ENCODE measurements at regions not wholly inside any gene's neighbourhood (a gene's known extent, or its start where the extent isn't known, plus 50 kb on each side); places are given as distances from the start of the nearest gene placed in this dataset.

DNA sequence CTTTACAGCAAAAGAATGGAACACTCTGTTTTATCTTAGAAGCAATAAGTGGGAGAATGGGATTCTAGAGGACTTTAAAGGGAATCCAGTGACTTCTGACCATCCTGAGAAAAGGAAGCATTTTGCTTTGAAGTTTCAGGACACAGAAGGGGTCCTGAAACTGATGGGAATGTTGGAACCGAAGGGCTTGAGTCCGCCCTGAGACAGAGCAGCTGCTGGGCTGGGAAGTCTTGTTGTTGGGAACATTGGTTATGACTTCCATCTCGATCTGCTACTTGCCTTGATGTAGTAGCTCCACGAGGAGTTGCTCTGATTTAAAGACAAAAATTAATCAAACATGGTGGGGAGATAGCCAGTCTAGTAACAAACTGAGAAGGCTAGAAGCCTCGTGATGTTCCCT, 177.6 kb downstream of the JCAD start:
- in situ Hi-C loops (cut with HindIII; ENCODE audit: low pct_ligation_motif_present, low sequenced_read_pairs), result no loop called here
- TF ChIP-seq, protein P1, sequence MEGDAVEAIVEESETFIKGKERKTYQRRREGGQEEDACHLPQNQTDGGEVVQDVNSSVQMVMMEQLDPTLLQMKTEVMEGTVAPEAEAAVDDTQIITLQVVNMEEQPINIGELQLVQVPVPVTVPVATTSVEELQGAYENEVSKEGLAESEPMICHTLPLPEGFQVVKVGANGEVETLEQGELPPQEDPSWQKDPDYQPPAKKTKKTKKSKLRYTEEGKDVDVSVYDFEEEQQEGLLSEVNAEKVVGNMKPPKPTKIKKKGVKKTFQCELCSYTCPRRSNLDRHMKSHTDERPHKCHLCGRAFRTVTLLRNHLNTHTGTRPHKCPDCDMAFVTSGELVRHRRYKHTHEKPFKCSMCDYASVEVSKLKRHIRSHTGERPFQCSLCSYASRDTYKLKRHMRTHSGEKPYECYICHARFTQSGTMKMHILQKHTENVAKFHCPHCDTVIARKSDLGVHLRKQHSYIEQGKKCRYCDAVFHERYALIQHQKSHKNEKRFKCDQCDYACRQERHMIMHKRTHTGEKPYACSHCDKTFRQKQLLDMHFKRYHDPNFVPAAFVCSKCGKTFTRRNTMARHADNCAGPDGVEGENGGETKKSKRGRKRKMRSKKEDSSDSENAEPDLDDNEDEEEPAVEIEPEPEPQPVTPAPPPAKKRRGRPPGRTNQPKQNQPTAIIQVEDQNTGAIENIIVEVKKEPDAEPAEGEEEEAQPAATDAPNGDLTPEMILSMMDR (IDR thresholded peaks at IDR 0.05; ENCODE audit: low read depth, low read length, missing control alignments), result no peak
- H3K36me3 ChIP-seq (replicated peaks), result no peaks in the 10 kb centered on the region
- H3K27me3 ChIP-seq (replicated peaks), result no peaks in the 10 kb centered on the region
- no peak overlapping the region for H3K27ac ChIP-seq
- DNase-seq, result no peak
- no peak overlapping the region for H3K4me3 ChIP-seq (ENCODE audit: low read depth, low read length)

DNA sequence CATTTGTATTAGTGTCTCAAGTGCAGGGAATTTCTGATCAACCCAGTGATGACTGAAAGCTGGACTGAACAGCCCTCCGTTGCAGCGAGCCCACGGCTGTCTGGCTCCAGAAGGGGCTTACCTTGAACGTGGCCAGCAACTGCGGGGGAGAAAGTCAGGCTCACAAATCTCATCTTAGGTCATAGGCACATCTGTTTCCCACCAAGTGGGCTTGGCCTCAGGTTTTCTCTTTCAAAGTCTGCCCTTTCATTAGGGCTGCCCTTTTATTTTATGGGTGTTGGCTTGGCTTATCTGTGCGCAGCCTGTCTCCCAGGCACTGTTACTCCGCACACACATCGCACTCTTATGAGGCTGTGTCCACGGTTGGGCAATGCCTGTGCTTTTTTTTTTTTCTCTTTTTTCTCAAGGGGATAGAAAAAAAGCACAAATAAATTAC, 178.0 kb downstream of the JCAD start:
- no peak for DNase-seq
- in situ Hi-C loops (cut with HindIII; ENCODE audit: low pct_ligation_motif_present, low sequenced_read_pairs), result no loop called here

DNA sequence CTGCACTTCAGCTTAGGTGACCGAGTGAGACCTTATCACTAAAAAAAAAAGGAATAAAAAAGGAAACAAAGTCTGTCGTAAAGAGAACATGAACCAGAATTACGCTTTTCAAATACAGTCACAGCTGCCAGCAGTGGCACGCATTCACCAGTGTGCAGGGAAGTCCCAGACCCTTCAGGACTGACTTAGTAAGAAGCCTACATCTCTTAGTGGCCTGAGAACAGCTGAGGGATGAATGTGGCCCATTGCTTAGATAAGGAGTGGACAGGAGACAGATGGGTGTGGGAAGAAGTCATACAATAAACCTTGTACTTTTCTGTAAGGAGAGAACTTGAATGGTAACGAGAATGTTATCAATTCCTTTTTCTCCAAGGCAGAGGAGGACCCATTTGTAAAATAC, 178.5 kb downstream of the JCAD start:
- in situ Hi-C loops (cut with HindIII; ENCODE audit: low pct_ligation_motif_present, low sequenced_read_pairs), result no loop called here
- H3K4me3 ChIP-seq (ENCODE audit: low read depth, low read length), result no peak overlapping the region
- H3K27ac ChIP-seq, result no peak overlapping the region
- H3K36me3 ChIP-seq (replicated peaks), result no peaks in the 10 kb centered on the region
- DNase-seq, result no peak
- TF ChIP-seq, protein P1 (IDR thresholded peaks at IDR 0.05; ENCODE audit: low read depth, low read length, missing control alignments), result no peak
- no peaks in the 10 kb centered on the region for H3K27me3 ChIP-seq (replicated peaks)

More for the DNA sequence above, 178.0 kb downstream of the JCAD start:
- Histone ChIP-seq H3K27ac (no peak overlapping the region), H3K27me3 (replicated peaks) (no peaks in the 10 kb centered on the region), H3K36me3 (replicated peaks) (no peaks in the 10 kb centered on the region), H3K4me3 (ENCODE audit: low read depth, low read length) (no peak overlapping the region)
- TF ChIP-seq, protein P1 (IDR thresholded peaks at IDR 0.05; ENCODE audit: low read depth, low read length, missing control alignments), result no peak

DNA sequence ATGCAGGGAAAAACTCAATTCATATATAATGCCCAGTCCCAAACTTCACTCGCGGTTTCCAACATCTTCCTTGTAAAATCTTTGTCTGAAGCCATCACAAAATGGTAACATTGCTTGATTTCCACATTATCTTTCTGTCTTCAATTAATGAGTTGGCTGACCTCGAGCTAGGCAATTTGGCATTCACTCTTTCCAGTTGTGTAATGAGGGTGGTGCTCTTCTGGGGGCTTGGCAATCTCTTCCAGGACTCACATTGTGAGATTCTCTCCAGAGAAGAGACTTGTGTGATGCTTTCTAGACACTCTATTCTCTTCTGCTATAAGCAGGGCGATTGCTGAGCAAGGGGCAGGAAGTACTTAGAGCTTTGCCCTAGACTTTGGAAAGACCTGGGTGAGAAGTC, 179.5 kb downstream of the JCAD start:
- H3K36me3 ChIP-seq (replicated peaks), result no peaks in the 10 kb centered on the region
- no peaks in the 10 kb centered on the region for H3K27me3 ChIP-seq (replicated peaks)
- TF ChIP-seq, protein P1 (IDR thresholded peaks at IDR 0.05; ENCODE audit: low read depth, low read length, missing control alignments), result no peak
- no peak for DNase-seq
- H3K27ac ChIP-seq, result no peak overlapping the region
- in situ Hi-C loops (cut with HindIII; ENCODE audit: low pct_ligation_motif_present, low sequenced_read_pairs), result no loop called here
- no peak overlapping the region for H3K4me3 ChIP-seq (ENCODE audit: low read depth, low read length)

DNA sequence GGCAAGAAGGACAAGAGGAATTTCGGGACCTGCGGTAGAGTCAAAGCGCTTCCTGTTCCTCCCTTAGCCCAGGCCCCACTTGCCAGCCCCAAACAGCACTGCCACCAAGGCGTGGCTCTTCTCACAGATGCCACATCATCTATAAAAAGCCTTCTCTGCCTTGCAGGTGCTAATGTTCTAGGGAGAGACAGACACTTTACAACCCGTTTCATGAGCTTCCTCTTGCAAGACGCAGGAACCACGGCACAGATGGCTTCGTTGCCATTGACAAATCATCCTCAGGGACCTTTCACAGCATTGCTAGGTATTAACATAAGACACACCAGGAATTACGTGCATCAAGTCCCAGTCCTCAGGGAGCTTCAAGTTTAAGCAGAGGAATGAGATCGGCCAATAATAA, 180.9 kb downstream of the JCAD start:
- no peak for DNase-seq
- in situ Hi-C loops (cut with HindIII; ENCODE audit: low pct_ligation_motif_present, low sequenced_read_pairs), result no loop called here
- no peak overlapping the region for H3K27ac ChIP-seq
- no peaks in the 10 kb centered on the region for H3K27me3 ChIP-seq (replicated peaks)
- no peaks in the 10 kb centered on the region for H3K36me3 ChIP-seq (replicated peaks)
- H3K4me3 ChIP-seq (ENCODE audit: low read depth, low read length), result no peak overlapping the region
- TF ChIP-seq, protein P1 (IDR thresholded peaks at IDR 0.05; ENCODE audit: low read depth, low read length, missing control alignments), result no peak

DNA sequence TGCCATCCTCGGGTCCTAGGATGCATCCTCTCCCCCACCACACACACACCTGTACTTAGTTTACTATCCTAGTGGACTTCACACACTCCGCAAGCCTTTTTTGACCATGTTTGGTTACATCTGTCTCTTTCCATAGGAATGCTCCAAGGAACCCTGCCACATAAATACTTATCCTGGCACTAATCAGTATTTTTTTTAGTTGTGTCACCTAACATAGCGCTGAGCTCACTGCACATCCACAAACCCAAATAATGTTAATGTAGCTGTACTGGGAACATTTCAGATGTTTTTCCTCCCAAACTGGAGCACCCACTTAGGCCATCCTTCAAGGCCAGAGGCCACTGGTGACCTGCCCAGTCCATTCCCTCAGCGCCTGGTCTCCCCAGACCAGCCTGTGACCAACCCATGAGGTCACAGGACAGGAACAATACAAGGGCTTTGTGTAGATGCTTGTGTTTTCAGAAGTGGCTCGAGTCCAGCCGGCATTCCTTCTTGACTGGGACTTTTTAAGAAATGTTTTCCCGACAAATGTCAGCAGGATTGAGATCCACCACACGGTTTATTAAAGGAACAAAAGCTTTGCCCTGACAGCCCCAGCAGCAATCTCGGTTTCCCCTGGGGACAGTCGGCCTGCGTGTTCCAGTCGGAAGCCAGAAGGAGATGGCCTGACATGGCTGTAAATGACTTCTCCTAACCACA, 181.4 kb downstream of the JCAD start:
- no peaks in the 10 kb centered on the region for H3K27me3 ChIP-seq (replicated peaks)
- TF ChIP-seq, protein P1 (IDR thresholded peaks at IDR 0.05; ENCODE audit: low read depth, low read length, missing control alignments), result no peak
- no peaks in the 10 kb centered on the region for H3K36me3 ChIP-seq (replicated peaks)
- no peak overlapping the region for H3K4me3 ChIP-seq (ENCODE audit: low read depth, low read length)
- H3K27ac ChIP-seq, result no peak overlapping the region
- in situ Hi-C loops (cut with HindIII; ENCODE audit: low pct_ligation_motif_present, low sequenced_read_pairs), result no loop called here
- no peak for DNase-seq
